IPS DF 19.7 (cell line): ENCODE measurements at regions not wholly inside any gene's neighbourhood (a gene's known extent, or its start where the extent isn't known, plus 50 kb on each side); places are given as distances from the start of the nearest gene placed in this dataset.

ENCODE experiments used
- DNase-seq: peaks from one replicate; pipeline ENCODE4 v3.0.0-alpha.2; 2013; ENCODE audit warnings: low read depth, low spot score

DNA sequence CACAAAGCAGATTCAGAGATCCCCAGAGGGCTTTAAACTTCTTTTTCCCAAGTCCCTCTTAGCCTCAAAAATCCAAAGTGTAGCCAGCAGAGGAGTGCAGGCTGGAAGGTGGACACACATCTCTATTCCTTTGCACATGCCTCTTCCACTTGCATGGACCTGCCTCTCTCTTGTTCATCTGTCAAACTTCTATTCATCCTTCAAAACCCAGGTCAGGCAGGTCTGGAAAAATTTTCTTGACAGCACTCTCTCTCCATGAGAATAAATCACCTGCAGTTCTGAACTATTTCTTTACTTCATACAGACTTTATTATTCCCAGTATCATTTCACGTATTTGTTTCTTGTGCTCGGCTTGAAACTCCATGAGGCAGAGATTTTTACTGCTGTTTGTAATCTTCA lies 127.5 kb downstream of the SS18 start:
- no peak for DNase-seq

DNA sequence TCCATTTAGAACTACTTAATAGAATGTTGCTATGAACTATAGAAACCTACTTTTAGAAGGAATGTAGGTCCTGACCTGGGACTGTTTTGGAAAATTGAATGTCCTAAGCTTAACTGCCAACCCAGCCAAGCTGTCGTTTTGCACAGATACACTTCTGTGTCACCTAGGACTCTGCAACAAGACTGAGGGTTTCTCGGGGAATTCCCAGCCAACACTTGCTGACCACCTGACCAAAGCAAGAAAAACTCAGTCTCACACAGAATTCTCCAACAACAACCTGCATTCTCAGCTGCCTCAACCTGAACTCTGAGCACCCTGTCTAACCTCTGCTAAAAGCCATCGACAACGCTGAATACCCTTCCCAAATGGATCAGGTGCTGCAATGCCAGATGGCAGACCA lies 128.2 kb downstream of the SS18 start:
- DNase-seq = no peak

DNA sequence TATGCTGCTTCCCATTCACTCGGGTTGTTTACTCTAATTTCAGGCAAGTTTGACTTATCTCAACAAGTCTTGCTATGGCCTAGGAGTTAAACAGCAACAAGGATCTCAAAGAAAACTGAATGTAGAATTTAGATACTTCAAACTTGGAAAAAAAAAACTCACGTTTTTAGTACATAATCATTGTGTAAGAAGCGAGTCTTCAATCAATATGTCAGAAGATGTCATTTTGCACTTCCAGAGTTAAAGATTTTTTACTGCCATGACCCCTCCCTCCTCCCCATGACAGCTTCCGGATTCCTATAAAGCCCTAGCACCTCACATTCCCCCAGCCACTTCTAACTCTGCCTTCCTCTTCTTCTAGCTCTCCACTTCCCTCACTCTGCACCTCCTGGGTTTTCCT lies 133.4 kb downstream of the SS18 start:
- no peak for DNase-seq

DNA sequence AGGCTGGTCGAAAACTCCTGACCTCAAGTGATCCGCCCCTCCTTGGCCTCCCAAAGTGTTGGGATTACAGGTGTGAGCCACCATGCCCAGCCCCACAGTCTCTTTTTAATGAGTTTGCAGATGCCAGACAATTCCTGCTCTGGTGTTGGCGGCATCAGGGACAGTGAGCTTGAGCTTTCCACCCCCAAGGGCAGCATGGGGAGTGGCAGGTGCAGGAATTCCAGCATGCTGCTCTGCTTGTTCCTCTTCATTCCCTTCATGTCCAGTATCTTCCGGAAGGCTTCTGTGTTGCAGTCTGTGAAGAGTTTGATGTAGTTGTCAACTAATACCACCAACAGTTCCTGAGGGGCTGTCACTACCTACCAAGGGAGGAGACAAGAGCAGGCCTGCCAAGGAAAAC lies 137.3 kb downstream of the SS18 start:
- DNase-seq = no peak

DNA sequence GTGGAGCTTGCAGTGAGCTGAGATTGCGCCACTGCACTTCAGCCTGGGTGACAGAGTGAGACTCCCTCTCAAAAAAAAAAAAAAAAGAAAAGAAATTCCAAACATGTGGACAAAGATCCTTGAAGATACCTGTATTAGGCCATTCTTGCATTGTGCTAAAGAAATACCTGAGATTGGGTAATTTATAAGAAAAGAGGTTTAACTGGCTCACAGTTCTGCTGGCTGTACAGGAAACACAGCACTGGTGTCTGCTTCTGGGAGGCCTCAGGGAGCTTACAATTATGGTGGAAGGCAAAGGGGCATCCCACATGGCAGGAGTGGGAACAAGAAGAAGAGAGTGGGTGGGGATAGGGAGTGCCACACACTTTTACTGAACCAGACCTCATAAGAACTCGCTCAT lies 140.1 kb downstream of the SS18 start:
- no peak for DNase-seq

DNA sequence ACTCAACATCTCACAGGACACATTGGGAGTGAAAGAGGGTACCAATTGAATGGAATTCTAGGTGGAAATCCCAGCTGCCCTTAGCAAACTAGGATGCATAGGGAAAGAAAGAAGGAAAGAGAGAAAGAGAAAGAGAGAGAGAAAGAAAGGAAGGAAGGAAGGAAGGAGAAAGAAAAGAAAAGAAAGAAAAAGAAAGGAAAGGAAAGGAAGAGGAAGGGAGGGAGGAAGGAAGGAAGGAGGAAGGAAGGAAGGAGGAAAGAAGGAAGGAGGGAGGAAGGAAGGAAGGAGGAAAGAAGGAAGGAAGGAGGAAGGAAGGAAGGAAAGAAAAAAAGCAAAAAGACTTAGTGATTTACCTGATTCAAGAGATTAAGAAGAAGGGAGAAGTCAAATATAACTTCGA lies 143.9 kb downstream of the SS18 start:
- DNase-seq = no peak

DNA sequence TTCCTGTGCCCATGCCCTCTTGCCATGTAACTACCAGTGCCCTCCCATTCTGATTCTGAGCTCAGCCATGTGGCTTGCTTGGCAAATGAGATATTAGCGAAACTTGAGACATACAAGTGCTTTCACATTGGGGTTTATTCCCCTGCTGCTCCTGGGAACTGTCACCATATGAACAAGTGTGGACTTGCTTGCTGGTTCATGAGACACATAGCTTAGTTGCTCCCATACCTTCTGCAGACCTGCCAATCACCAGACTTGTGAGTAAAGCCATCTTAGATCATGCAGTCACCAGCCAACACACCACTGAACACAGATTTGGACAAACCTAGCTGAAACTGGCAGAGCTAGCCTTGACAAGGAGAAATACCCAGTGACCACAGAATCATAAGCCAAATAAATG lies 155.1 kb downstream of the SS18 start:
- DNase-seq = no peak

DNA sequence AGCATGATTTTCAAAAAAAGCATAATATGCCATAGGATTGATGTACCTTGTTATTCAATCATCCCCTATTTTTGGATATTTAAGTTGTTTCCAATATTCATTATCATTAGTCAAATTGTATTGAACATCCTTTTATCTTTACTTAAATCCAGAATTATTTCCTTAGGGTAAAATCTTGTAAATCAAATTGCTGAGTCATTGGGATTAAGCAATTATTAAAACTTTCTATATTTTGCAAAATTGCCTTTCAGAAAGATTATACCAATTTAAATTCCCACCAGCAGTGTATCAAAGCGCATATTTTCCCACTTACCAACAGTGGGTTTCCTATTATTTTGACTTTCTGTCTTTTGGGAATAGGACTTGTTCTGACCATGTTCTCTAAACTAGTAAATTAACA lies 159.3 kb downstream of the SS18 start:
- DNase-seq = no peak

DNA sequence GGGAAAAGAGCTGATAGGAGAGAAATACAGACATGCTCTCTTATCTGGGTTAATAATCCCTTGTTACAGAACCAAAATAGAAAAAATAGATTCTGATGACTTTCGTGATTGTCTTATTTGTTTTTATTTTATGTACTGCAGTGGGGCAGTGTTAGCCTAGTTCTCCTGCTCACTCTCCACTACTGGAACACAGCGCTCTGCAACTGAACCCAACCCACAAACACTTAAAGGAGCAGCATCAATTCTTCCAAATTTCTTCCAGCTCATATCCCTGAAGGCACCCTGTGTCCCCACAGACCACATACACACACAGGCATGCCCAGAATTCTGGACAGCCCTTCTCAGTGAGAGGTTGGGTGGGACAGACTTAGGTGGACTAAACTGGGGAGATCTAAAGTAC lies 160.6 kb downstream of the SS18 start:
- no peak for DNase-seq

DNA sequence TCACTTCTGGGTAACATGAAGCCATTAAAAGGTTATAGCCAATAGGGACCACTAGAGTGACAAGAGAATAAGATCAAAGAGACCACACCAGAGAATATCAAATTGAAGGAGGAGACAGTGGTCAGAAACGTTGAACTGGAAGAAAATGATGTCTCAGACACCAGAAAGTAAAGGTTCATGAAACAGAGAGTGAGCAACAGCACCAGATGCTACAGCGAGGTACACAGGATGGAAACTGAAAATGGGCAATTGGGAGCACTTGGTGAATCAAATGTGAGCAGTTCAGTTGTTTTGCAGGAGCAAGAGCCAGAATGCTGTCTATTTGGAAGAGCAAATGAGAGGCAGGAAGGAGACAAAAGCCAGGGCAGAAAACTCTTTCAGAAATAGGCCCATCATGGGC lies 162.6 kb downstream of the SS18 start:
- DNase-seq = no peak

DNA sequence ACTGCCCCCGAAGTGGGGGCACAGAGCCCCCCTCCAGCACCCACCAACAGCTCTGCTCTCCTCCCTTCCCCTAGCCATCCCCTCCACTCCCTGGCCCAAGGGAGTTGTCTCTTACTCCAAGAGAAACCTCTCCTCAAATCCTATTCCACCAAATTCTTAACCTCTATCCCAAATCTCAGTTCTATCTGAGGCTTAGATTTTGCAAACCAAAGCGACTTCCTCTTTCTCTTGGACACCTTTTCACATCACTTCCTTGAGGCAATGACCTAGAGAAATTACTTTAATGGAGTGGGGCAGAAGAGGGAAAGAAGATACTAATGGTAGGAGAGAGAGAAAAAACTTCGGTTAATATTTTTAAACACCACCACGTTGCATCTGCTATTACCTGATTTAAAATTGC lies 167.2 kb downstream of the SS18 start:
- DNase-seq = no peak

DNA sequence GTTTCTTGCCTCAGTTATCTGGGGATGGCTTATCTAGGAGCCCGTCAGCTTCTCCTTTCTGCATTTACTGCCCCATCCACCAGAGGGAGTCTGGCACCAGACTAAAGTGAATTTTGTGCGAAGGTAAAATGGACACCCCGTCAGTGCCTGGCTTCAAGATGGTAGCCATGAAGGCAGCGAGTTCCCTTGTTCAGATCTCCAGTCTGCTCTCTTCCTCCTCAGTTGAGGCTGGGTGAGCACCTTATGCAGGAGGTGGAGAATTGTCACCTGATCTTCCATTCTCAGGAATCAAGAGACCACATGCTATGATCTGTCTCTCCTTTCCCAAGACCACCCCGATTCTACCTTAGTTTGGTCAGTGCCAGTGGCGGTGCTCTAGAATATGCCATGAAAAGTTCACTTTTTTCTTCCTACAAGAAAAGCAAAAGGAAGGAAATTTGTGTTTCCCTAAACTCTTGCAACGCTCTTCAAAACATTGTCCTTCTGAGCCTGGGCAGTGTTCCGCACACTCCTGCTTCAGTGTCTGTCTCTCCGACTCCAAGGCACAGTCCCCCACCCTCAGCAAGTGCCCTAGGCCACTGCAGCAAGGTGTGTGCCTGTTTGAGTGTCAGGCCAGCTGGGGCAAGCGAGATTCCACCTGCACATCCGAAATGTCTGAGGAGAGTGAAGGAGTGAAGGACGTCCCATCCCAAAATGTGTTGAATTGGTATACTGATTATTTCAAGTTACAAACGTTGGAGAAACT lies 168.6 kb downstream of the SS18 start:
- DNase-seq = peak; percentile 28

DNA sequence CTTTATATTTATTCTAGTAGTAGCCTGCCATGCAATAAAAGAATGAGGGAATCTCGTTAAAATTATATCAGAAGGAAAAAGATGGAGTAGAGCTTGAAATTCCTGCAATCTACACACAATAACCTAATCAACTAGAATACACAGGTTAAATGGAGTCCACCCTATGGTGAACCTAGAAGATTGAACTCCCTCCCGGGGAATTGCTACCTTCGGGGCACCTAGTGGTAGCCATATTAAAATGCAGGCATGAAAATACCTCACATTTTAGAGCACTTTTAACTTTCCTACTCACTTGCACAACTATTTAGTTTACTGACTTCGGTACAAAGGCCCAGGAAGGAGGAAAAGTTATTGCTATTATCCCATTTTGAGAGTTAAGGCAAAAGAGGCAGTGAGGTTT lies 174.5 kb downstream of the SS18 start:
- DNase-seq = no peak

DNA sequence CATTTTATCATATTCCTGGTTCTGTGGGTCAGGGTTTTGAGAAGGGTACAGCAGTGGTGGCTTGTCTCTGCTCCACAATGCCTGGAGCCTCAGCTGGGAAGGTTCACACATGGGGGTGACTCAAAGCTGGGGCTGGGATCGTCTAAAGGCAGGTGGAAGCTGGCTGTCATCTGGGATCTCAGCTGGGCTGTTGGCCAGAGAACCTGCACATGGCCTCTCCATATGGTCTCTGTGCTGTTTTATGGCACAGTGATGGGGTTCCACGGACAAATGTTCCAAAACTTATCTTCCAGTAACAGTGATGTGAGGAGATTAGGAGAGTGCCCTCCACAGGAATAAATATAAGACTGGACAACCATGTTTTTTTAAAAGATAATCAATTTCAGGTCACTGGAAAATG lies 191.4 kb downstream of the SS18 start:
- no peak for DNase-seq

DNA sequence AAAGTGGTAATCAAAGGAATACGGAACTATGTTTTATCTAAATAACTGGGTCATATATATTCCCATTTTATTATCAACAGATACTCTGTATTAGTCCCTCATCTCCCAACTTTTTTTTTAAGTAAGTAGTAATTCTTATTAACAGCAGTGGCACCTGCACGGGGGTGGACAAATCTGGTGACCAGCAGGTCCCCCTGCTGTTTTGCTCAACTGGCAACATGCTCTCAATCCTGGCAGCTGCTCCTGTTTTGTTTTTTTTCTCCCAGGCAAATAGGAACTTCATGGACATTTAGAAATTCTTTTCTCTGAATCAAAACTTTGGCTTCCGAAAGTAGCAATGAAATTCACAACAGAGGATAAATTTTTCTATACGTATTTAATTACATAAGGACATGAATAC lies 193.5 kb downstream of the SS18 start:
- DNase-seq = no peak

DNA sequence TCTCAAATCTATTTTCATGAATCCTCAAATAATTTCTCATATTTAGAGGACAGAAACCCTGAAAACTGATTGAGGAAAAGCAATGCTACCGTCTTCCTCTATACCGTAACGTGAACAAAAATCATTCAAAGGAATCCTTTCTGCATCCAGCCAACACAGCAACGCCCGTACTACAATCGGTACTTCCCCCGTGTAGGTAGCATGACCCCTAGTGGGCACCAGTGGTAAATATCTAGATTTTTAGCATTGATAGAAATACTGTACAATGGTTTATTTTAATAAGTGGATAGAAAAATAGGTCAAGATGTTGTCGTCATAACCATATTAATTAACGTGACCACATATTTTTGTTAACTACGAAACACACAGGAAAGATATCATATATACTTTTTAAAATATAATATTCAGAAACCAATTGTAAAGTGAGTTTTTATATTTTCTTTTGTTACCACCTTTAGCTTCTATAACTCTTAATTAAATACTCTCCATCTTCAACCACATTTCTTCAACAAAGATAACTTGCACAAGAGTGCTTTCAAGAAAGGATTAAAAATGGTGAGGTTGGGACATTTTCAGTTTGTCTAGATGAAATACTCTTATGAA lies 194.1 kb downstream of the SS18 start:
- no peak for DNase-seq

DNA sequence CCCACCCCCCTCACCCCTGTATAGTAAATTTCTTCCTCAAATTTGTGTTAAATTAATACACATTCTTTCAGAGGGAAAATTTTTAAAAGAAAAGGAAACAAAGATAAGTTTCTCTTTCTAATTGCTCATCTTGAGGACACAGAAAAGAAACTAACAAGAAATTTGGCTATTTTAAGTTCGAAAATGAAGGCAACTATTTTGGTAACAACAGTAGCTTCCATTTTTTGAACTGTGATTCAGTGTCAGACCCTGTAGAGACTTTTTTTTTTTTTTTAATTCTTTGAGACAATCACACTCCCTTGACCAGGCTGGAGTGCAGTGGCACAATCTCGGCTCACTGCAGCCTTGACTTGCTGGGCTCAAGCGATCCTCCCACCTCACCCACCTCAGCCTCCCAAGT lies 194.9 kb downstream of the SS18 start:
- DNase-seq = no peak

DNA sequence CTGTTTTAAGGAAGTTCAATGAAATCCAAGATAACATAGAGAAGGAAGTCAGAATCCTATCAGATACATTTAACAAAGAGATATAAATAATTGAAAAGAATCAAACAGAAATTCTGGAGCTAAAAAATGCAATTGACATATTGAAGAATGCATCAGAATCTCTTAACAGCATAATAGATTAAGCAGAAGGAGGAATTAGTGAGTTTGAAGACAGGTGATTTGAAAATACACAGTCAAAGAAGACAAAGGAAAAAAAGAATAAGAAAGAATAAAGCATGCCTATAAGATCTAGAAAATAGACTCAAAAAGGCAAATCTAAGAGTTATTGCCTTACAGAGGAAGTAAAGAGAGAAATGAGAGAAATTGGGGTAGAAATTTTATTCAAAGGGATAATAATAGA lies 204.1 kb downstream of the SS18 start:
- DNase-seq = no peak

DNA sequence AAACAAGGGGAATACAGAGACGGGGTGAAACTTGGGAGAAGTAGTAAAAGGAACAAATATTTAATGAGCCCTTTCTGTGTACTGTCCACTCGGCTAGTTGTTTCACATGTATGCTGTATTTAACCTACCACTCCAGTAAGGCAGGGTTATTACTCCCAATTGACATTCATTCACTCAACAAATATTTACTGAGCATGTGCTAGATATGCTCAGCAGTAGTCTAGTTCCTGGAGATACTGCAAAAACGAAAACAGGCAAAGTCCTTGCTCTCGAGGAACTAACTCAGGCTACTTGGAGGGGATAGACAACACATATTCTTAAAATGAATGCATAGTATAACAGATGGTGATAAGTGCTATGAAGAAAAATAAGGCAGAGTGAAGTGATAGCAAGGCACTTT lies 207.3 kb downstream of the SS18 start:
- no peak for DNase-seq

DNA sequence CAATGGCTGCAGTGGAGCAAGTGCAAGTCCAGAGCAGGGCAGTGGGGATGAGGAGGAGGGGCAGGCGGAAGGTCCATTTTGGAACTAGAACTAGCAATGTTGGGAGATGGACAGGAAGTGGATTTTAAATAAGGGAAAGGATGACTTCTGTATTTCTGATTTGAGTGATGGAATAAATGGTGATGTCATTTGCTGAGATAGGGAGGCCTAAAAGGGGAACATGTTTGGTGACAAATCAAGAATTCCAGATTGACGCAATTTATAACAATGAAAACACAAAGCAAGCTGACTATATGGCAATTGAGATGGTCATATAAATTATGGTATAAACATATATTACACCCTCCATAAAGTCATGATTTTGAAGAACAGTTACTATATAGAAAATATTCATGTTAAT lies 209.3 kb downstream of the SS18 start:
- no peak for DNase-seq

DNA sequence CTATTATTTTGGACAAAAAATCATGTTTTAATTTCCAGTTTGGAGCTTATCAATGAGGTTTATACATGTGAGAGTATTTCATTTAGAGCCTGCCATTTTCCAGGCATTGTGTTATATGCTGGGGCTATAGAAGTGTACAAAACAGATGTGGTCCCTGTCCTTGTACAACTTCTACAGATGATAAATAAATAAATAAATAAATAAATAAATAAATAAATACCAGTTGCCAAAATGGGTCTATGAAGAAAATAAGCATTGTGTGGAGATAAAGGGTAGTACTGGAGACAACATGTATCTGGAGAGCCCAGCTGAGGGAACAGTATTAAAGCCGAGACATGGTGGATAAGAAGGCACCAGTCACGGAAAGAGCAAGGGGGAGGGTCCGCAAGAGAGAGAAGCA lies 210.0 kb downstream of the SS18 start:
- DNase-seq = no peak

DNA sequence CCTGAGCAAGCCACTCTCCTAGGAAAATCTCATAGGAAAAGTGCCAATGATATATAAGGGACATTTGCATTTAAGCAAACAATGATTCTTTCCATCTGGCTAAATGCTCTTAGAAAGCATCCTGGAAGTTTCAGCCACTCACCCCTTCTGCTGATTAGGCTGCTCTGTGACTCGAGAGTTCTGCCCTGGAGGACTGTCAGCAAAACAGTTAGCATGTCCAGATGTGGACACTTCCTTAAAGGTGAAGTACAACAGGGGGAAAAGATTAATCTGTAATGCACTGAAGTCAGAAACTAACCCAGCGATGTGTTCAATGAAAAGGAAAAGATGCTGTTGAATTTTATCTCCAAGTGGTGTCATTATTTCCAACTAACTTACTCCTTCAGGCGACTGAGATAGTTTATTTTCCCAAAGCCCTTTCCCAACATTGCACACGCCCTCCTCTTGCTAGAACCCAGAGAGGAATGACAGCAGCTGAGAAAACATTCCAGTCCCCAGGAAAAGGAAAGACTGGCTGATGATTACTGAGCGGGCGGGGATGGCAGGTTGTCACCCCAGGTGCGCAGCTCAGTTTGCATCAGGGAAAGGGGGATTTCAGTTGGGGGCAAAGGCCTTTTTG lies 214.0 kb downstream of the SS18 start:
- no peak for DNase-seq

DNA sequence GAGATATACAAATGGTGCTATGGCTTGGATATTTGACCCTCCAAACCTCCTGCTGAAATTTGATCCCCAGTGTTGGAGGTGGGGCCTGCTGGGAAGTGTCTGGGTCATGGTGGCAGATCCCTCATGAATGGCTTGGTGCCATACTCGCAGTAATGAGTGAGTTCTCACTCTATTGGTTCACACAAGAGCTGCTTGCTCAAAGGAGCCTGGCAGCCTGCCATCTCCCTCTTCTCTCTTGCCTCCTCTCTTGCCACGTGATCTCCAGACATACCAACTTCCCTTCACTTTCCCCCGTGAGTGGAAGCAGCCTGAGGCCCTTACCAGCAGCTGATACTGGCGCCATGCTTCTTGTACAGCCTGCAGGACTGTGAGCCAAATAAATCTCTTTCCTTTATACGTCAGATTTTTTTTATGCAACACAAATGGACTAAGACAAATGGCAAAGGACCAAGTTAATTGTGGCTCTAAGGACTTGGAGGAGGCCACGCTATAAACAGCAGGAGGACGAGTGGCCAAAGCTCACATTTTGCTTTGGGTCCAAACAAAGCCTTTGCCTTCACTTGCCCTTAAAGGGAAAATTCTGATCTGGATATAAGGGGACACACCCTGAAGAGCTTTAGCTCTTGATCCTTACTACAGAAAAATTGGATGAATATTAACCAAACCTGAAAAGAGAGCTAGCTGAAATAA lies 214.7 kb downstream of the SS18 start:
- no peak for DNase-seq
